ENCODE measurements at regions not wholly inside any gene's neighbourhood (a gene's known extent, or its start where the extent isn't known, plus 50 kb on each side); places are given as distances from the start of the nearest gene placed in this dataset.

GRCh38 chr12:107490010-107490409 is 195.6 kb upstream of the PWP1 start (continued):
- TF ChIP-seq ZBTB12 (CRISPR knock-in tag; IDR thresholded peaks at IDR 0.05) = no peak

GRCh38 chr12:107491856-107492255 is 193.7 kb upstream of the PWP1 start:
- no peaks in the 10 kb centered on the region; the same call in none of the 2 replicates for H4K20me1 ChIP-seq (replicated peaks; ENCODE audit: control insufficient read depth, insufficient read depth, low read length)
- H3K9me1 ChIP-seq (ENCODE audit: control insufficient read depth, insufficient read depth, low read length) = no peaks in the 10 kb centered on the region
- ATAC-seq (no peak), DNase-seq (ENCODE audit: extremely low read depth in 1 of 4, low spot score in 3 of 4) (no peak), FAIRE-seq (no peak)
- WGBS (ENCODE audit: insufficient coverage, low coverage, missing lambda C conversion rate) = 0% methylated on average over 9 of the region's 9 CpGs
- H2AFZ ChIP-seq (ENCODE audit: low read depth, low read length) = peak overlapping the region; percentile 44; the same call in 1 of the 2 replicates
- no peak overlapping the region for H3K4me3 ChIP-seq
- H3K4me1 ChIP-seq (replicated peaks in 1 of 2; ENCODE audit: control insufficient read depth in 2 of 2, insufficient read depth in 2 of 2, low read length in 2 of 2) = no peaks in the 10 kb centered on the region
- ChIA-PET POLR2A (no interaction called here), CTCF (ENCODE audit: low intra/inter-chr PET ratio) (no interaction called here)
- no peak overlapping the region for H3K27ac ChIP-seq (ENCODE audit: extremely low read depth, low read depth, low read length)
- no TSS peak for BruUV-seq (replicated peaks)
- no peaks in the 10 kb centered on the region for H3K36me3 ChIP-seq (ENCODE audit: control insufficient read depth, insufficient read depth, low read length)
- H3K79me2 ChIP-seq (ENCODE audit: control insufficient read depth, insufficient read depth, low read length) = no peaks in the 10 kb centered on the region
- no peak overlapping the region for H3K4me2 ChIP-seq (ENCODE audit: insufficient read depth, low read length)
- H3K27me3 ChIP-seq (ENCODE audit: control insufficient read depth in 2 of 2, insufficient read depth in 2 of 2, low read length in 2 of 2) = peaks cover 0 to 22% of the 10 kb centered on the region in 2 experiments; a peak in 3 of 5 replicates
- in situ Hi-C loops (cut with MboI) = no loop called here
- intact Hi-C loops (cut with micrococcal nuclease) = no loop called here
- no peaks in the 10 kb centered on the region for H3K9me3 ChIP-seq (replicated peaks; ENCODE audit: control insufficient read depth, insufficient read depth, low read depth, low read length)
- H3K9ac ChIP-seq (ENCODE audit: insufficient read depth in 1 of 2, low read depth in 2 of 2, low read length in 2 of 2) = no peak overlapping the region
- TF ChIP-seq ZBTB43 (CRISPR knock-in tag; IDR thresholded peaks at IDR 0.05) (no peak), ZNF584 (CRISPR knock-in tag; IDR thresholded peaks at IDR 0.05; ENCODE audit: low read depth) (no peak), ZNF644 (tag; IDR thresholded peaks at IDR 0.05; ENCODE audit: low read depth) (no peak), ZNF263 (CRISPR knock-in tag; IDR thresholded peaks at IDR 0.05; ENCODE audit: borderline replicate concordance) (no peak), PCBP2 (IDR thresholded peaks at IDR 0.05; ENCODE audit: low read depth, low read length, poor library complexity, severe bottlenecking) (no peak), KLF6 (CRISPR knock-in tag; IDR thresholded peaks at IDR 0.05; ENCODE audit: borderline replicate concordance) (no peak), AFF1 (IDR thresholded peaks at IDR 0.05; ENCODE audit: low read depth in 1 of 2, partially characterized antibody in 2 of 2) (no peak)
